Left hindlimb (tissue), 1 donor: ENCODE measurements at regions not wholly inside any gene's neighbourhood (a gene's known extent, or its start where the extent isn't known, plus 50 kb on each side); places are given as distances from the start of the nearest gene placed in this dataset.
"Not testable (repeated sequence)": the region's sequence is repeated elsewhere in the genome, so short reads cannot be mapped to it uniquely, and the experiment has no call there.

Experiments
- DNase-seq: peaks from one replicate; pipeline ENCODE4 v3.0.0-alpha.2; 2018

- no peak for DNase-seq
These were observed 316.9 kb upstream of the LRRTM4 start for GRCh38 chr2:77839102-77839501.

GRCh38 chr2:77862120-77862519 is 339.9 kb upstream of the LRRTM4 start:
- DNase-seq = no peak

GRCh38 chr2:77864426-77864825 is 342.2 kb upstream of the LRRTM4 start:
- DNase-seq = no peak

- DNase-seq = no peak
These were observed 344.5 kb upstream of the LRRTM4 start for GRCh38 chr2:77866661-77867060.

GRCh38 chr2:77867146-77867545 is 345.0 kb upstream of the LRRTM4 start:
- DNase-seq = no peak

GRCh38 chr2:77873506-77873905 is 351.3 kb upstream of the LRRTM4 start:
- no peak for DNase-seq

- DNase-seq = not testable (repeated sequence)
These were observed 378.0 kb upstream of the LRRTM4 start for GRCh38 chr2:77900211-77900610.

- no peak for DNase-seq
These were observed 388.0 kb upstream of the LRRTM4 start for GRCh38 chr2:77910136-77910535.

GRCh38 chr2:77920838-77921366 is 398.7 kb upstream of the LRRTM4 start:
- no peak for DNase-seq

- no peak for DNase-seq
These were observed 400.4 kb upstream of the LRRTM4 start for GRCh38 chr2:77922567-77922966.

- no peak for DNase-seq
These were observed 415.2 kb upstream of the LRRTM4 start for GRCh38 chr2:77937366-77937765.

GRCh38 chr2:77938462-77938861 is 416.3 kb upstream of the LRRTM4 start:
- DNase-seq = no peak

- no peak for DNase-seq
These were observed 417.2 kb upstream of the LRRTM4 start for GRCh38 chr2:77939370-77939769.

GRCh38 chr2:77939801-77940200 is 417.6 kb upstream of the LRRTM4 start:
- no peak for DNase-seq

GRCh38 chr2:77954931-77955330 is 432.8 kb upstream of the LRRTM4 start:
- no peak for DNase-seq

- DNase-seq = no peak
These were observed 440.8 kb upstream of the LRRTM4 start for GRCh38 chr2:77962943-77963342.

- DNase-seq = no peak
These were observed 455.4 kb upstream of the LRRTM4 start for GRCh38 chr2:77977471-77978063.

GRCh38 chr2:77995161-77995560 is 473.0 kb upstream of the LRRTM4 start:
- no peak for DNase-seq

- DNase-seq = no peak
These were observed 477.2 kb upstream of the LRRTM4 start for GRCh38 chr2:77999376-77999775.

- DNase-seq = no peak
These were observed 487.1 kb upstream of the LRRTM4 start for GRCh38 chr2:78009289-78009688.

GRCh38 chr2:78011251-78011650 is 489.1 kb upstream of the LRRTM4 start:
- no peak for DNase-seq

- DNase-seq = no peak
These were observed 498.3 kb upstream of the LRRTM4 start for GRCh38 chr2:78020491-78020890.

GRCh38 chr2:78023356-78023755 is 501.2 kb upstream of the LRRTM4 start:
- DNase-seq = no peak

GRCh38 chr2:78024996-78025395 is 502.8 kb upstream of the LRRTM4 start:
- no peak for DNase-seq

GRCh38 chr2:78029392-78029995 is 507.3 kb upstream of the LRRTM4 start:
- DNase-seq = no peak
